HG02943 (cell line): ENCODE measurements at regions not wholly inside any gene's neighbourhood (a gene's known extent, or its start where the extent isn't known, plus 50 kb on each side); places are given as distances from the start of the nearest gene placed in this dataset.
"Not testable (repeated sequence)": the region's sequence is repeated elsewhere in the genome, so short reads cannot be mapped to it uniquely, and the experiment has no call there.

Experiments used
- ATAC-seq: cut with Tn5 transposase; IDR thresholded peaks from one replicate; pipeline ENCODE4 v1.9.1; 2021; ENCODE audit warnings: mild to moderate bottlenecking, low read depth, moderate library complexity; ENCODE audit not compliant: unreplicated experiment

GRCh38 chr20:16801919-16802651 is 53.9 kb downstream of the OTOR start:
- ATAC-seq: no peak

GRCh38 chr20:16802652-16802935 is 54.4 kb downstream of the OTOR start:
- ATAC-seq: no peak

- no peak for ATAC-seq
Observed at GRCh38 chr20:16803965-16804792, 56.0 kb downstream of the OTOR start.

GRCh38 chr20:16804793-16805187 is 56.6 kb downstream of the OTOR start:
- ATAC-seq: no peak

GRCh38 chr20:16806061-16806460 is 57.9 kb downstream of the OTOR start:
- no peak for ATAC-seq

- ATAC-seq: no peak
Observed at GRCh38 chr20:16806886-16807285, 58.7 kb downstream of the OTOR start.

- ATAC-seq: no peak
Observed at GRCh38 chr20:16808796-16809195, 60.6 kb downstream of the OTOR start.

GRCh38 chr20:16810216-16810615 is 62.1 kb downstream of the OTOR start:
- no peak for ATAC-seq

- no peak for ATAC-seq
Observed at GRCh38 chr20:16816192-16816591, 68.0 kb downstream of the OTOR start.

- no peak for ATAC-seq
Observed at GRCh38 chr20:16819483-16819882, 71.3 kb downstream of the OTOR start.

- ATAC-seq: peak; percentile 87
Observed at GRCh38 chr20:16821211-16822089, 73.3 kb downstream of the OTOR start.

GRCh38 chr20:16824664-16825063 is 76.5 kb downstream of the OTOR start:
- no peak for ATAC-seq

GRCh38 chr20:16828666-16829305 is 80.6 kb downstream of the OTOR start:
- ATAC-seq: no peak

GRCh38 chr20:16835690-16836089 is 87.5 kb downstream of the OTOR start:
- ATAC-seq: not testable (repeated sequence)

- ATAC-seq: no peak
Observed at GRCh38 chr20:16842486-16843120, 94.4 kb downstream of the OTOR start.

- no peak for ATAC-seq
Observed at GRCh38 chr20:16844406-16844805, 96.2 kb downstream of the OTOR start.

- no peak for ATAC-seq
Observed at GRCh38 chr20:16846006-16846405, 97.8 kb downstream of the OTOR start.

- no peak for ATAC-seq
Observed at GRCh38 chr20:16848061-16848460, 99.9 kb downstream of the OTOR start.

GRCh38 chr20:16848526-16848925 is 100.4 kb downstream of the OTOR start:
- no peak for ATAC-seq

GRCh38 chr20:16860914-16861313 is 112.8 kb downstream of the OTOR start:
- no peak for ATAC-seq
